C4-2B (cell line): ENCODE measurements at regions not wholly inside any gene's neighbourhood (a gene's known extent, or its start where the extent isn't known, plus 50 kb on each side); places are given as distances from the start of the nearest gene placed in this dataset.

Source experiments
- H3K27ac ChIP-seq: fragments of 450-650 bp; 2 replicates; pipeline ENCODE4 v1.5.1; 2017
- ZFX ChIP-seq: fragments of 450-650 bp; IDR thresholded peaks from 2 replicates; pipeline ENCODE4 v1.6.1; 2017
- TF ChIP-seq, protein P1 (sequence below): fragments of 450-650 bp; conservative IDR thresholded peaks from 2 replicates; pipeline ENCODE4 v1.5.1; 2017; ENCODE audit warnings: mild to moderate bottlenecking

DNA sequence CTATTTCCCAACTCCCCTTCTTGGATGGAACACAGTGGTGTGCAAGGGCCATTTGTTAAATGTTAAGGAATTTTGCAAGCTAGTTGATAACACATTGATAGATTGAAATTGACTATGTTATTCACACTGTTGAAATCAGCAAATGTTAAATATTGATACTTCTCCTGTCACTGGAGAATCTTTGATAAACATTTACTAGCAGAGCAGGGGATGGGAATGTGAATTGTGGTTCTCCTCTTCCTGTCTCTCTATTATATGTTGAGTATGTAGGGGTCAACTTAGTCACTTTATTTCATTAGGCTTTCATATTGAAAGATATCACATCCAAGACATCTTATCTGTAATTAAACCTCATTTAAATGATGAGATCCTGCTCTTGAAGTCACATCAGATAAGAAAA lies 533.9 kb downstream of the TLR4 start:
- H3K27ac ChIP-seq = no peak overlapping the region
- no peak for TF ChIP-seq ZFX
- TF ChIP-seq, protein P1, sequence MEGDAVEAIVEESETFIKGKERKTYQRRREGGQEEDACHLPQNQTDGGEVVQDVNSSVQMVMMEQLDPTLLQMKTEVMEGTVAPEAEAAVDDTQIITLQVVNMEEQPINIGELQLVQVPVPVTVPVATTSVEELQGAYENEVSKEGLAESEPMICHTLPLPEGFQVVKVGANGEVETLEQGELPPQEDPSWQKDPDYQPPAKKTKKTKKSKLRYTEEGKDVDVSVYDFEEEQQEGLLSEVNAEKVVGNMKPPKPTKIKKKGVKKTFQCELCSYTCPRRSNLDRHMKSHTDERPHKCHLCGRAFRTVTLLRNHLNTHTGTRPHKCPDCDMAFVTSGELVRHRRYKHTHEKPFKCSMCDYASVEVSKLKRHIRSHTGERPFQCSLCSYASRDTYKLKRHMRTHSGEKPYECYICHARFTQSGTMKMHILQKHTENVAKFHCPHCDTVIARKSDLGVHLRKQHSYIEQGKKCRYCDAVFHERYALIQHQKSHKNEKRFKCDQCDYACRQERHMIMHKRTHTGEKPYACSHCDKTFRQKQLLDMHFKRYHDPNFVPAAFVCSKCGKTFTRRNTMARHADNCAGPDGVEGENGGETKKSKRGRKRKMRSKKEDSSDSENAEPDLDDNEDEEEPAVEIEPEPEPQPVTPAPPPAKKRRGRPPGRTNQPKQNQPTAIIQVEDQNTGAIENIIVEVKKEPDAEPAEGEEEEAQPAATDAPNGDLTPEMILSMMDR = no peak

GRCh38 chr9:118252027-118252426 lies 547.8 kb downstream of the TLR4 start:
- no peak overlapping the region for H3K27ac ChIP-seq
- TF ChIP-seq, protein P1 = no peak
- no peak for TF ChIP-seq ZFX

DNA sequence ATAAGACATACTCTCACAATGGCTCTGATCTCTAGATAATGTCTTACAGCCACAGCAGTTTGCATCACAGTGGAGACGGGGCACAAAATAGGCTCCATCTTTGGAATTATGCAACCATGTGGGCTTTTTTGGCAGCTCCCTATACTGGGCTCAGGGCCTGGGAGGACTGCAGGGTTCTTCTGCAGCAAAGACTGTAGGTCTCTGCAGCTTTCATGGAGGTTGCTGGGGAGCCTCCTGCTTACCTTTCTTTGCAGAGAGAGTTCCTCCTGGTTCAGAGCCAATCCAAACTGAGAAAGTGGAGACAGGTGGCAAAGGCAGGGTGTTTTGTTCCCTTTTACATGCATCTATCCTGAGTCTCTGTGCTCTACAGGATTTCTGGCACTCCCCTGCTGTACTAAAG lies 558.0 kb downstream of the TLR4 start:
- no peak overlapping the region for H3K27ac ChIP-seq
- TF ChIP-seq ZFX = no peak
- TF ChIP-seq, protein P1 = no peak

DNA sequence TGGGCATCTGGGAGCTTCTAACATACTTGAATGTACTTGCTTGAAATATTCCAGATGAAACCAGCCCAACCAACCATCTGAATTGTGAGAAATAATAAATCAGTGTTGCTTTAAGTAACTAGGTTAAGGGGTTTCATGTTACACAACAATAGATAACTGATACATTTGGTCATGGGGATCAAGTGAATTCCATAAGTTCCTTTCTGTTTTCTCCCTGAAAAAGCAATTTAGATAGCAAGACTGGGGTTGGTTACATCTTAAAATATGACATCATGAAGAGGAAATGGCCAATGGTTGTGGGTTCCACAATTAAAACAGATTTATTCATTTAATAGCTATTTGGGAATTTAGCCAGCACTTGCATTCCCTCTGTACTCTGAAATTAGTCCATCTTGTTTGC lies 559.7 kb downstream of the TLR4 start:
- TF ChIP-seq, protein P1 = no peak
- no peak for TF ChIP-seq ZFX
- no peak overlapping the region for H3K27ac ChIP-seq

- TF ChIP-seq, protein P1 = no peak
- TF ChIP-seq ZFX = no peak
- no peak overlapping the region for H3K27ac ChIP-seq
Observed at GRCh38 chr9:118268046-118268445, 563.8 kb downstream of the TLR4 start.

DNA sequence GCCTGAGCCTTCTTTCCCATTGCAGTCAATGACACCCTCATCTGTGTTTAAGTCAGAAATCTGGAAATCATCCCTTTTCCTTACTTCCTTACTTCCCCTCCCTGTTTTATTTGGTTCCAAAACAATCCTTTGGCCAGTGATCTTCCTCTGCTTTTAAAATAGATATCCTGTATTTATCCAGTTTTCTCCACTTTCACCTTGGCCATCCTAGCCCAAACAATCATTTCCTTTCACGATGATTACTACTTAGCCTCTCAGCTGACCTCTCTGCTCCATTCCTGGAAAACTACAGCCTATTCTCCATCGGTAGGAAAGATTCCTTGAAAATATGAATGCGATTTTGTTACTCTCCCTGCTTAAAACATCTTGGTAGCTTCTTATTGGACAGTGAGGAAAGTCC lies 565.4 kb downstream of the TLR4 start:
- no peak for TF ChIP-seq ZFX
- no peak overlapping the region for H3K27ac ChIP-seq

DNA sequence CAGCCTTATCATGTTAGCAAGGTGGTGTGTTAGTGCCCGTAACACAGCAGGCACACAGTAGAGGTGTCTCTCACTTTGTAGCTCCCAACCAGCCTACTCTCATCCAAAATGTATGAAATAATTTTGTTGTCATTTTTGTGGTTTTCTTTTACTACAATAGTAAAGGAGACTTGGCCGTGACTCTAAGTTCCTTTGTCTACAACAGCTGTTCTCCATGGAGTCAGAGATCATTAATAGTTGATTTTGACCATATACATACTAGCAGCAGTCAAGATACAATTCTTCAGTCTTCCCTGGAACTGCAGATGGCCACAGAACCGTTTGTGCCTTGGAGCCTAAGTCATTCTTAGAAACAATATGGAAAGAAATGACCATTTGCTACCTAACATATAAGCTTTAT lies 567.1 kb downstream of the TLR4 start:
- TF ChIP-seq, protein P1 = no peak
- TF ChIP-seq ZFX = no peak

GRCh38 chr9:118271936-118272335 lies 567.7 kb downstream of the TLR4 start:
- no peak for TF ChIP-seq ZFX
- TF ChIP-seq, protein P1 = no peak
- no peak overlapping the region for H3K27ac ChIP-seq

More for the DNA sequence above, 567.1 kb downstream of the TLR4 start:
- no peak overlapping the region for H3K27ac ChIP-seq
